ENCODE measurements at regions not wholly inside any gene's neighbourhood (a gene's known extent, or its start where the extent isn't known, plus 50 kb on each side); places are given as distances from the start of the nearest gene placed in this dataset.

DNA sequence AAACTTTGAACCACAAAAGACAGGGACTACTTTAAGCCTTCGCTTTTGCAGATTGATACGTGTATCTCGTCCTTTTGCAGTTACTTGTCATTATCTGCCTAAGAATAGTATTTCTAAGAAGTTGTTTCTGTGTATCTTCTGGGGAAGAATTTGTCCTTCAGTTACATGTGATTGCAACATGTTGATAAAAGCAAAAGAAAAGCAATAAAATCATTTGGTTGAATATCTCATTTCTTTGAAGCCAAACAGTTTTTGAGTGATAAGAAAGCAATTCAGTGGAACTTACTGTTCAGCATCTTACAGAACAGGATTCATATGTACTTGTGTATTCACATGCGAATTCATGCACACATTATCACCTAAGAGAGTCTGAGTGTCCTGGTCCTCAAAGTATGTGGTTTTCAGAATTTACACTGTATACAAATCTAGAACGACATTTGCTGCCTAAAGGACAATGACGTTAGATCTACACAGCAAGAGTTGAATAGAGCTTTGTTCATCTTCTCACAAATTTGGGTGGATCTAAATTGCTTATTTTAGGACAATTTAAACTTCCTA is 66.7 kb upstream of the MRPS6 start:
- Histone ChIP-seq H3K79me2 (ENCODE audit: low read depth) (no peaks in the 10 kb centered on the region), H3K9me3 (ENCODE audit: insufficient read depth, low read depth) (no peaks in the 10 kb centered on the region), H4K20me1 (ENCODE audit: insufficient read depth) (no peaks in the 10 kb centered on the region), H3K4me1 (replicated peaks; ENCODE audit: insufficient read depth) (no peaks in the 10 kb centered on the region), H3K27ac (no peak overlapping the region), H3K4me3 (no peak overlapping the region), H3K9me2 (ENCODE audit: insufficient read depth) (no peaks in the 10 kb centered on the region), H3K27me3 (ENCODE audit: insufficient read depth, low read depth) (no peaks in the 10 kb centered on the region), H3F3A (ENCODE audit: insufficient read depth, low read depth) (no peaks in the 10 kb centered on the region), H3K4me2 (no peak overlapping the region), H2AFZ (no peak overlapping the region), H3K36me3 (ENCODE audit: low read depth) (no peaks in the 10 kb centered on the region)
- ChIA-PET CTCF (no interaction called here), POLR2A (ENCODE audit: unreplicated experiment) (no interaction called here)
- BruUV-seq (replicated peaks) = no TSS peak
- TF ChIP-seq, protein P1, sequence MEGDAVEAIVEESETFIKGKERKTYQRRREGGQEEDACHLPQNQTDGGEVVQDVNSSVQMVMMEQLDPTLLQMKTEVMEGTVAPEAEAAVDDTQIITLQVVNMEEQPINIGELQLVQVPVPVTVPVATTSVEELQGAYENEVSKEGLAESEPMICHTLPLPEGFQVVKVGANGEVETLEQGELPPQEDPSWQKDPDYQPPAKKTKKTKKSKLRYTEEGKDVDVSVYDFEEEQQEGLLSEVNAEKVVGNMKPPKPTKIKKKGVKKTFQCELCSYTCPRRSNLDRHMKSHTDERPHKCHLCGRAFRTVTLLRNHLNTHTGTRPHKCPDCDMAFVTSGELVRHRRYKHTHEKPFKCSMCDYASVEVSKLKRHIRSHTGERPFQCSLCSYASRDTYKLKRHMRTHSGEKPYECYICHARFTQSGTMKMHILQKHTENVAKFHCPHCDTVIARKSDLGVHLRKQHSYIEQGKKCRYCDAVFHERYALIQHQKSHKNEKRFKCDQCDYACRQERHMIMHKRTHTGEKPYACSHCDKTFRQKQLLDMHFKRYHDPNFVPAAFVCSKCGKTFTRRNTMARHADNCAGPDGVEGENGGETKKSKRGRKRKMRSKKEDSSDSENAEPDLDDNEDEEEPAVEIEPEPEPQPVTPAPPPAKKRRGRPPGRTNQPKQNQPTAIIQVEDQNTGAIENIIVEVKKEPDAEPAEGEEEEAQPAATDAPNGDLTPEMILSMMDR (conservative IDR thresholded peaks at IDR 0.05) = no peak
- TF ChIP-seq EZH2 (IDR thresholded peaks at IDR 0.05; ENCODE audit: low read depth) = no peak
- intact Hi-C loops (cut with micrococcal nuclease; ENCODE audit: unreplicated experiment) = no loop called here
- DNase-seq = no peak

DNA sequence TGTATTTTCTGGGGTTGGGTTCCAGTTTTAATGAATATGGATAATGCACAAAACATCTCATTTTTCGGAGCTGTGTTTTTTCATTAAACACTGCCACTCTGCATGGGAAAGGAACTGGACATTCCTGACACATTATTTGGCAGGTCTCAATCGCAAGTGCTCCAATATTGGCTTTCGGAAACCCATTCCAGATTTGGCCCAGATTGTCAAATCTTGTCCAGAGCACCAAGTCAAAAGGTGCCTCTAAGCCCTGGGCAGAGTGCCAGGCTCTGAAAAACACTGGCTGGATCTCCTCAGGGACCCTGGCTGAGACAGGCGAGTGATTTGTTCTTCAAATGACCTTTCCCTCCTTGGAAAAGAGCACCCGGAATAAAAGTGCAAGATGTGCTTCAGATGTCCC is 68.4 kb upstream of the MRPS6 start:
- TF ChIP-seq, protein P1 (conservative IDR thresholded peaks at IDR 0.05) = no peak
- no peak for TF ChIP-seq EZH2 (IDR thresholded peaks at IDR 0.05; ENCODE audit: low read depth)
- Histone ChIP-seq H3F3A (ENCODE audit: insufficient read depth, low read depth) (no peaks in the 10 kb centered on the region), H2AFZ (no peak overlapping the region), H3K9me2 (ENCODE audit: insufficient read depth) (no peaks in the 10 kb centered on the region), H4K20me1 (ENCODE audit: insufficient read depth) (no peaks in the 10 kb centered on the region), H3K4me3 (no peak overlapping the region), H3K27me3 (ENCODE audit: insufficient read depth, low read depth) (no peaks in the 10 kb centered on the region), H3K36me3 (ENCODE audit: low read depth) (no peaks in the 10 kb centered on the region), H3K27ac (no peak overlapping the region), H3K9me3 (ENCODE audit: insufficient read depth, low read depth) (no peaks in the 10 kb centered on the region), H3K4me2 (no peak overlapping the region), H3K79me2 (ENCODE audit: low read depth) (no peaks in the 10 kb centered on the region), H3K4me1 (replicated peaks; ENCODE audit: insufficient read depth) (no peaks in the 10 kb centered on the region)
- BruUV-seq (replicated peaks) = no TSS peak
- intact Hi-C loops (cut with micrococcal nuclease; ENCODE audit: unreplicated experiment) = no loop called here
- POLR2A ChIA-PET (ENCODE audit: unreplicated experiment) = no interaction called here
- no peak for DNase-seq
- CTCF ChIA-PET = no interaction called here

DNA sequence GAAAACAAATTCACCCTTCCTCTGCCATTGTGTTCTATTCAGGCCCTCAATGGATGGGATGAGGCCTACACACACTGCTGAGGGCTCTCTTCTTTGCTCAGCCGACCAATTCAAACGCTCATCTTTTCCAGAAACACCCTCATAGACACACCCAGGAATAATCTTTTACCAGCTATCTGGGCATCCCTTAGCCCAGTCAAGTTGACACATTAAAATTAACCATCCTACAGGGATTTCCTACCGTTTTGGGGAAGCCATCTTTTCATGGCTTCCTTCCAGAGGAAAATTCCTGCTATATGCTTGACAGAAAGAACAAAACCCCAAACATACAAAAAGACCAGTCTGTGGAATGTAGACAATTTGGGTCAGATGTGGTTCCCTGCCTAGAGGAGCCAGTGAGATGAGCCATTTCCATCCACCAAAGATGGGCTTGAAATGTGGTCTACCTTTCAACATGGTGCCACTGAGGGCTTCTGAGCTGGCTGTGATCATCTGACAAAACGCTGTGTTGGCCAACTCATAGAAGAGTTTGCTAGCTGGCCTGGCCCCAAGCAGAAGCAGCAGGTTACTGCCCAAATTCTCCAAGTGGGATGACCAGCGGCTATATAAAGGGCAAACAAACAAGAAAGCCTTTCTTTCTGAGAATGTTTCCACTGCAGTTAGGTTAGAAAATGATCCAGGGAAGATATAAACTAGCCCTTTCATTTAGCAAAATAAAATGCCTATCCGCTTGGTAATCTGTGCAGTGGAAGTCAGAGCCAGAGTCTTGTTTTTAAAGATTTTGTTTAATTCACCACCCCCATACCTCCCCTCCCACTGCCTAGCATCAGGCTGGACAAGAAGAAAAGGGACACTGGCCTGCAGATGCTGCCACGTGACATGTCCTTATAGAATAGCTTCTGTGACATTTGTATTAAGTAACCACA is 69.1 kb upstream of the MRPS6 start:
- H3K4me1 ChIP-seq (replicated peaks; ENCODE audit: insufficient read depth) = no peaks in the 10 kb centered on the region
- H3K36me3 ChIP-seq (ENCODE audit: low read depth) = no peaks in the 10 kb centered on the region
- no peak for DNase-seq
- no peaks in the 10 kb centered on the region for H3F3A ChIP-seq (ENCODE audit: insufficient read depth, low read depth)
- H3K4me2 ChIP-seq = no peak overlapping the region
- intact Hi-C loops (cut with micrococcal nuclease; ENCODE audit: unreplicated experiment) = no loop called here
- no peaks in the 10 kb centered on the region for H4K20me1 ChIP-seq (ENCODE audit: insufficient read depth)
- no peaks in the 10 kb centered on the region for H3K27me3 ChIP-seq (ENCODE audit: insufficient read depth, low read depth)
- H3K4me3 ChIP-seq = no peak overlapping the region
- H2AFZ ChIP-seq = no peak overlapping the region
- H3K79me2 ChIP-seq (ENCODE audit: low read depth) = no peaks in the 10 kb centered on the region
- CTCF ChIA-PET = no interaction called here
- POLR2A ChIA-PET (ENCODE audit: unreplicated experiment) = no interaction called here
- H3K9me2 ChIP-seq (ENCODE audit: insufficient read depth) = no peaks in the 10 kb centered on the region
- no peak overlapping the region for H3K27ac ChIP-seq
- no peaks in the 10 kb centered on the region for H3K9me3 ChIP-seq (ENCODE audit: insufficient read depth, low read depth)
- no peak for TF ChIP-seq EZH2 (IDR thresholded peaks at IDR 0.05; ENCODE audit: low read depth)
- TF ChIP-seq, protein P1 (conservative IDR thresholded peaks at IDR 0.05) = no peak
- BruUV-seq (replicated peaks) = no TSS peak
